8988T (cell line): ENCODE measurements at regions not wholly inside any gene's neighbourhood (a gene's known extent, or its start where the extent isn't known, plus 50 kb on each side); places are given as distances from the start of the nearest gene placed in this dataset.
"Not testable (repeated sequence)": the region's sequence is repeated elsewhere in the genome, so short reads cannot be mapped to it uniquely, and the experiment has no call there.

Experiments
- DNase-seq: peaks from one replicate; pipeline ENCODE4 v3.0.0; 2011

GRCh38 chr21:28877318-28877884 is 115.3 kb downstream of the LTN1 start:
- DNase-seq: no peak

- DNase-seq: no peak
Measured at GRCh38 chr21:28875078-28875477, 117.6 kb downstream of the LTN1 start.

GRCh38 chr21:28872218-28872617 is 120.5 kb downstream of the LTN1 start:
- DNase-seq: no peak

GRCh38 chr21:28871388-28872010 is 121.2 kb downstream of the LTN1 start:
- no peak for DNase-seq

GRCh38 chr21:28867401-28867800 is 125.3 kb downstream of the LTN1 start:
- no peak for DNase-seq

- no peak for DNase-seq
Measured at GRCh38 chr21:28865488-28866186, 127.0 kb downstream of the LTN1 start.

GRCh38 chr21:28858424-28858823 is 134.3 kb downstream of the LTN1 start:
- no peak for DNase-seq

GRCh38 chr21:28857752-28858151 is 134.9 kb downstream of the LTN1 start:
- no peak for DNase-seq

GRCh38 chr21:28856588-28857250 is 136.0 kb downstream of the LTN1 start:
- DNase-seq: no peak

- DNase-seq: no peak
Measured at GRCh38 chr21:28852706-28853105, 140.0 kb downstream of the LTN1 start.

GRCh38 chr21:28851645-28852044 is 141.0 kb downstream of the LTN1 start:
- no peak for DNase-seq

- not testable (repeated sequence) for DNase-seq
Measured at GRCh38 chr21:28839237-28839636, 153.4 kb downstream of the LTN1 start.

- not testable (repeated sequence) for DNase-seq
Measured at GRCh38 chr21:28837426-28837825, 155.3 kb downstream of the LTN1 start.

- not testable (repeated sequence) for DNase-seq
Measured at GRCh38 chr21:28836588-28836987, 156.1 kb downstream of the LTN1 start.

GRCh38 chr21:28834335-28835238 is 158.1 kb downstream of the LTN1 start:
- no peak for DNase-seq

- no peak for DNase-seq
Measured at GRCh38 chr21:28833609-28834008, 159.1 kb downstream of the LTN1 start.

- DNase-seq: no peak
Measured at GRCh38 chr21:28833182-28833581, 159.5 kb downstream of the LTN1 start.

- DNase-seq: no peak
Measured at GRCh38 chr21:28832715-28833061, 160.0 kb downstream of the LTN1 start.

- no peak for DNase-seq
Measured at GRCh38 chr21:28832013-28832714, 160.5 kb downstream of the LTN1 start.

GRCh38 chr21:28828981-28829380 is 163.7 kb downstream of the LTN1 start:
- no peak for DNase-seq

GRCh38 chr21:28828021-28828420 is 164.7 kb downstream of the LTN1 start:
- no peak for DNase-seq

- DNase-seq: no peak
Measured at GRCh38 chr21:28827422-28827821, 165.3 kb downstream of the LTN1 start.
